ENCODE measurements at regions not wholly inside any gene's neighbourhood (a gene's known extent, or its start where the extent isn't known, plus 50 kb on each side); places are given as distances from the start of the nearest gene placed in this dataset.

GRCh38 chr6:9332241-9332780 lies 897.0 kb upstream of the SLC35B3 start:
- no peaks in the 10 kb centered on the region for H4K20me1 ChIP-seq (ENCODE audit: control insufficient read depth, insufficient read depth, insufficient read length)
- TF ChIP-seq CTCF (conservative IDR thresholded peaks at IDR 0.05): no peak
- H4K8ac ChIP-seq (replicated peaks; ENCODE audit: insufficient read length, low read depth, low read length): no peak overlapping the region
- H2BK20ac ChIP-seq (ENCODE audit: low read depth, low read length, poor library complexity, severe bottlenecking): no peak overlapping the region
- DNase-seq: no peak
- no peak overlapping the region for H4K5ac ChIP-seq (ENCODE audit: insufficient read length, low read depth, low read length)
- no CpG with 5 or more reads among the region's 2 CpGs for WGBS (ENCODE audit: extremely low coverage, insufficient read length, low lambda C conversion rate)
- Mint-ChIP-seq H3K9me3 (peaks cover 0 to 4% of the 10 kb centered on the region in 2 experiments; a peak in 2 of 5 replicates), H3K27me3 (ENCODE audit: low read depth) (no peaks in the 10 kb centered on the region; the same call in 1 of the 2 replicates), H3K36me3 (ENCODE audit: insufficient read depth in 1 of 3, low read depth in 3 of 3) (no peaks in the 10 kb centered on the region; a peak in 1 of 7 replicates), H3K27ac (no peak overlapping the region), H3K4me1 (peaks cover 0 to 4% of the 10 kb centered on the region in 2 experiments; a peak in 1 of 4 replicates), H3K4me3 (no peak overlapping the region)
- no peak overlapping the region for H3K23ac ChIP-seq (ENCODE audit: insufficient read length, low read depth, low read length)
- no peaks in the 10 kb centered on the region for H3K79me2 ChIP-seq (ENCODE audit: insufficient read depth, low read length)
- H3K4ac ChIP-seq (ENCODE audit: low read depth, low read length): no peak overlapping the region
- no peaks in the 10 kb centered on the region for H3K9me3 ChIP-seq (ENCODE audit: control insufficient read depth, low read depth, low read length)
- no peak overlapping the region for H3K14ac ChIP-seq (ENCODE audit: insufficient read depth, low read length)
- no peak overlapping the region for H3K56ac ChIP-seq (ENCODE audit: insufficient read length, low read depth, low read length)
- no peak overlapping the region for H3T11ph ChIP-seq (ENCODE audit: low read length)
- no peak overlapping the region for H4K91ac ChIP-seq (ENCODE audit: insufficient read length, low read depth, low read length)
- no peak overlapping the region for H3K18ac ChIP-seq (ENCODE audit: insufficient read length, low read depth, low read length)
- no peak overlapping the region for H3K27ac ChIP-seq (ENCODE audit: insufficient read length, low read depth, low read length)
- no peaks in the 10 kb centered on the region for H3K23me2 ChIP-seq (ENCODE audit: insufficient read length, low read depth, low read length, poor library complexity, severe bottlenecking)
- H2BK12ac ChIP-seq (ENCODE audit: insufficient read length, low read depth, low read length): no peak overlapping the region
- no peaks in the 10 kb centered on the region for H3K27me3 ChIP-seq (ENCODE audit: insufficient read depth, low read length)
- H3K4me2 ChIP-seq (ENCODE audit: insufficient read depth, insufficient read length, low read length): no peak overlapping the region
- no peak overlapping the region for H2AFZ ChIP-seq (ENCODE audit: low read length)
- H2BK5ac ChIP-seq (ENCODE audit: insufficient read length, low read length): no peak overlapping the region
- H2AK5ac ChIP-seq (ENCODE audit: insufficient read length, low read length): no peak overlapping the region
- no peaks in the 10 kb centered on the region for H3K4me1 ChIP-seq (ENCODE audit: insufficient read depth, low read length)
- H2BK120ac ChIP-seq (ENCODE audit: low read depth, low read length, poor library complexity, severe bottlenecking): no peak overlapping the region
- H3K9ac ChIP-seq (ENCODE audit: extremely low read depth, insufficient read length, low read length): no peak overlapping the region
- H3K79me1 ChIP-seq (ENCODE audit: insufficient read depth, low read depth, low read length, poor library complexity, severe bottlenecking): no peaks in the 10 kb centered on the region
- no peak overlapping the region for H2BK15ac ChIP-seq (ENCODE audit: low read depth, low read length)

Measured in H9 (cell line).